Kidney tubule cell (primary cell): ENCODE measurements at regions not wholly inside any gene's neighbourhood (a gene's known extent, or its start where the extent isn't known, plus 50 kb on each side); places are given as distances from the start of the nearest gene placed in this dataset.

ENCODE experiments used
- DNase-seq: peaks from one replicate; pipeline ENCODE4 v3.0.0-alpha.2; 2018; ENCODE audit warnings: low spot score

DNA sequence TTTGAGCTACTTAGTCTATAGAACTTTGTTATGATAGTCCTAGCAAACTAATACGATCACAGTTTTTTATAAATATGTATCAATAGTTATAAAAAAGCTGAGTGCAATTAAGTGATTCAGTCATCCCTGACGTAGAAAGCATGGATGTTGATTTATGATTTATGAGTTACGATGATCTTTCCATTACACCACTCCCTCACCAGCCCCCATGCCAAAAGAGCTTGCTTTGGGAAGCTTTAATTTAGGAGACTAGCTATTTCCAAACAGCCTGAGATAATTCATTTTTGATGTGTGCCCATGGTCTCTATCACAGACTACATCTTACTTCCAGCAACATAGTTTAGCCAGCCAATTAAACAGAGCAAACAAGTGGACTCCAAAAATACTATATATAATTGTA, 256.8 kb downstream of the GABRG2 start:
- no peak for DNase-seq

DNA sequence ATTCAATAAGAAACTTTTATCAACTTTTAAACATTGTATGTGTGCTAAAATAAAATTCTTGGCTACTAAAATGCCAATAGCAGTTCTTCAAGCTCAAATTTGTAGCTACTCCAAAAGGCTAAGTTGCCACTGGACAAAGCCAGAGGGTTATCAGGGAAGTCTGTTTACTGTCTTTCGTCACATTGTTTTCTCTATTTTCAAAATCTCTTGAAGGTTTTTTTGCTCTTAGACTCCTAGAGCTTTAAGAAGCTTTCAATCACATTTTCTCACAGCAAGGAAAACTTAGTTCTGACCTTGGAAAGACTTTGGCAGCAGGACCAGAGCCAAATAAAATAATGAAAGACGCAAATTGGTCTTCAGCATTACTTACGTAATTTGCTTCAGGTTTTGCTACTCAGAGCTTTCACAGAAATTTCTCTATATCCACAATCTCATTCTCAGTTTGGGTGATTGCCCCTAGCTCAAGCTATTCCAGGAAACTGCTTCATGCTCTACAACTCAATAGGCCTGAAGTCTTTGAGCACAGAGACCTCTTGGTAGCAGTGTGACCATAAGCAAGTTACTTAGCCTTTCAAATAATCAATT, 257.7 kb downstream of the GABRG2 start:
- DNase-seq: no peak

DNA sequence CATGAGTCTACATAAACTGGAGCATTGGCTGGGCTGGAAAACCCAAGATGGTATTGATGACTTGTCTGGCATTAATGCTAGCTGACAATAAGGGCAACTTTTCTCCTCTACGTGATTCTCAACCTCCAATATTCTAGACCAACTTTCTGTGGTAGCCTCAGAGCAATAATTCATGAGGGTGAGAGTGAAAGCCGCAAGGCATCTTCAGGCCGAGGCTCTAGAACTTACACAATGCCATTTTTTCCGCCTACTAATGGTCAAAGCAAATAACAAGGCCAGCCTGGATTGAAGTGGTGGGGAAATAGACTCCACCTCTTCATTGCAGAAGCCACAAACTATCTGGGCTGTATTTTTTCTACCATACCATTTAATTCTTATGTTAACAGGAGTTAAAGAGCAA, 267.4 kb downstream of the GABRG2 start:
- DNase-seq: no peak

DNA sequence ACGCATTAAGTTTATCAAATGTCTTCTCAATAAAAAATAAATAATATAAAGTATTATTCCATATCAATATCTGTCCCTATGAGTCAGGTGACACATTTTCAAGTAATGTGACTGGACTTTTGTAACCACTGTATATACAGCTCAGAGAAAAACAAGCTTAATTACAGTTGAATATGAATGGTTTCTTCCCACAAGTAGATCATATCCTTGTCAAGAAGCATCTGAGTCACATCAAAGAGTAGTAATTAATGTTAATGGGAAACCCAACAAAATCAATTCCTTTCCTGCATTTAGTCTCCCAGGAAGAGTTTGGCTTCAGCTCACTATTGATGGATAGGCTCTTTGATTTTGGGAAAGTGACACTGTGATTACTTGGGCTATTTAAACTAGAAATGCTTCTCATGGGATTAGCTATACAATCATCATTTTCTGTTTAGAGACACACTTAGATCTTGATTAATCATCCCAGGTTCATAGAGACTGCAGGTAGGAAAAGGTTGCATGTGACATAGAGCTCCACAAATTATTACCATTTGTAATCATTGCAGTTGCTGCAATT, 292.9 kb downstream of the GABRG2 start:
- no peak for DNase-seq

DNA sequence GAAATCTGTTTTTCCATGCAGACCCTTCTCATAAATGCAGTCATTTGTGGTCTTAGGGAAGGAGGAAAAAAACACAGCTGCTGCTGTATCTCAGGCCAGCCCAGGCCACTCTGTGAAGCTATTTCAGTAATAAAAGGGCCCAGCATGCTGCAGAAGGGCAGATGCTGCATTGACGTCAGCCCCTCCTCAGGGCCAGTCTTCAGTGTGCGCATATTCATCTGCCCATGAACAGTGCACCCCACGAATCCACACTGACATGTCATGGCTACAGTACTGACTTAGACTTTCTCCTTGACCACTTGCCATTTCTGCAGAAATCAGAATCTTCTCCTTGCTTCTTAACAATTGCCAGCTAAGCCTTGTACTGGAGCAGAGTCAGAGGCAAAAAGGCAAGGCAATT, 304.7 kb downstream of the GABRG2 start:
- DNase-seq: no peak

DNA sequence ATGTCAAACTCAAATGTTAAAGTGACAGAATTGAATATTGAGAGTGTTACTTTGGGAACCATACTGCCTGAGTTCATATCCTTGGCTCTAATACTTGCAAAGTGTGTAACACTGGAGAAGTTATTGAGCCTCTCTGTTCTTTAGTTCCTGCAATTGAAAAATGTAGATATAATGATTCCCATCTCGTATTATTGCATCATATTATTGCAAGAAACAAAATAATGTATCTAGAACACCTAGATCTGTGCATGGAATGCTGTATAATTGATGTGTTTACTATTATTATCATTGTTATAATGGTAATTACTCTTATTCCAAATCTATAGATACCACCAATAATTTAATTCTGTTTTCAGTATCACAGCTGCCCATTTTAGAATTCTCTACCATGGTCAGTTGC, 310.3 kb downstream of the GABRG2 start:
- no peak for DNase-seq

DNA sequence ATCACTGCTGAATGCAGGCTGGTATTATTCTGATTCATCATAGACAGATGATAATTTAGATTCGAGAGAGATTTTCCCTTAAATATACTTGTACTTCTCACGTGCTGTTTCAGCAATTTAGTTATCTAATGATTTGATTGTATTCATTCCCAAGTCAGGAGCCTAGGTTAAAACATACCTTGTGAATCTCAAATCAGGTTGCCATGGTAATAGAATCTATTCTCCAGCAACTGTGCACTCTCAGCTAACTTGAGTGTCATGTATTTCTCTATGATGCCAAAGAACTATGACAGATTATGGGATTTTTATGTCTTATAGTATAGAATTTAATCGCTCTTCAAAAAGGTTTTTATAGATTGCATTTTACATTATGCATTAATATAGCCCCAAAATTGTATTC, 315.3 kb downstream of the GABRG2 start:
- DNase-seq: no peak

DNA sequence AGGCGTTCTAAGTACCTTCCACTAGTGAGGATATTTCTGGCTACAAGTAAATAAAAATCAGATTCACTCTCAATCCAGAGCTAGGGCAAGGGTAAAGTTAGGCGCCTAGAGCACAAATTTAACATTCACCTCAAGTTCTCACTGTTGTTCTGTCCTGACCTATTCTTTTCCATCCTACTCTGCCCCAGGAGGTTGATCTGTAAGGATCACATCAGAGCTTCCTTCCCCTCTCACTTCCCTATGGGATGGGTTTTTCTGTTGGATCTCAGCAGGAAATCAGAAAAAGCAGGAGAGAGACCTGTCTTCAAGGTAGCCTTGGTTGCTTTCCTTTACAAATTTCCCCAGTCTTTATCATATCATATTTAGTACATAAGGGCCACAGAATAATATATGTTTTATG, 316.7 kb downstream of the GABRG2 start:
- no peak for DNase-seq

DNA sequence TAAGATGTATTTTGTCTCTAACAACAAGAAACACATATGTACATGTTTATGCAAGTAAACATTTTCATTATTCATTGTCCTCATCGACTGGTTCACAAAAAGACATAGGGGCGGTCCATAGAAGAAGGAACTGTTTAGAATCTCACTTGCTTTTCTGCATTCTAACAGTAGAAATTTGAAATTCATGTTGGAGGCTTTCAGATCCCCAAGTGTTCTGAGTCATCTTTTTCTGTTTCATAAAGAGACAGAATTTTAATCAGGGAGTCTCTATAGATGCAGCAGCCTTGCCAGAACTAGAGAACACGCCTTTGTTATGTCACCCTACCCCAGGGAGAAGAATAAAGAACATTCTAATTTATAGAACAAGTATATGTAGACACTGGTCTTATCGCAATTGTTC, 324.3 kb downstream of the GABRG2 start:
- DNase-seq: no peak

DNA sequence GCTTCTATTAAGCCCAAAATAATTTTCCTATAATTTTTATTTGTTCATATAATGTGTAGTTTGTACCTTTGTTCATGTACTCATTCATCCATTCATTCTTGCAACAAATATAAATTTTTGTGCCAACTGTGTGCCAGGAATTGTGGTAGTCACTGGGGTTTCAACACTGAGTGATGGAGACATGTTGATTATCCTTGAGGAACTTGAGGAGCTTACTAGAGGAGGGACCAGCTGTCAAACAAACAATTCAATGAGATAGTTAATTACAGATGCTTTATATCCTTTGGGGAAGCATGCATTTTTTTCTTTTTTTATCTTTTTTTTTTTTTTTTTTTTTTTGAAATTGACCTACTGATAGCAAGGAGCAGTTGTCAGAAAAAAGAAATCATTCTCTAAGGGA, 324.8 kb downstream of the GABRG2 start:
- no peak for DNase-seq

DNA sequence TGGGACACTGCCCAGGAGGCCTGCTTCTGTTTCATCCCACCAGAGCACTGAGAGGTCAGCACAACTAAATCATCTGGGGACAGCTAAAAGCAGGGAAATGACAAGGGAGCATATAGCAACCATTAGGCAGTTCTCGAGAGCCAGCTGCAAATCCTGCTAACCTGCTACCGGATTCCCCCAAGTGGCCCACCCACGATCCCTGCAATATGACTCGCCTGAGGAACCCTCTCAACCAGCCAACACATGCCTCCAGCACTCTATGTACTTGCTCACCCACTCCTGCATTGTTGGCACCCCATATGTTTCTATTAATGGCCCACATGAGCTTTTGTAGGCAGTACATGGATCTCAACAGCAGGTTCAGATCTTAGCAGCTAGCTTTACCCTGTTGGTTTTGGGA, 326.0 kb downstream of the GABRG2 start:
- DNase-seq: no peak

DNA sequence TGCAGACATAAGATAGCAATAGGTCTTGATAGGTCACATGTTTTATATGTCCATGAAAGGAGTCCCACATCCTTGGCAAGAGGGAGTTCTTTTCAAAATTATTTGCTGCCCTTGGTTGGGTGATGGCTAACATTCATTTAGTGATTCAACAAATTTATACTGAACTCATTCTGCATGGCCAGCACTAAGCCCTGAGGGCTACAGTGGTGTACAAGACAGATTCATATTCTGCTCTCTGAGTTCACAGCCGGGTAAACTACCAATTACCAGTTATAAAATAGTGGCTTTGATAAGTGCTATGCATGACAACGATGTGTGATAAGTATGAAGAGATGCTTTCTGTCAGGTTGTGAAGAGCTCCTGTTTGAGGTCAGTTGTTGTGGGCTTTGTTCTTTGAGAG, 340.0 kb downstream of the GABRG2 start:
- no peak for DNase-seq

DNA sequence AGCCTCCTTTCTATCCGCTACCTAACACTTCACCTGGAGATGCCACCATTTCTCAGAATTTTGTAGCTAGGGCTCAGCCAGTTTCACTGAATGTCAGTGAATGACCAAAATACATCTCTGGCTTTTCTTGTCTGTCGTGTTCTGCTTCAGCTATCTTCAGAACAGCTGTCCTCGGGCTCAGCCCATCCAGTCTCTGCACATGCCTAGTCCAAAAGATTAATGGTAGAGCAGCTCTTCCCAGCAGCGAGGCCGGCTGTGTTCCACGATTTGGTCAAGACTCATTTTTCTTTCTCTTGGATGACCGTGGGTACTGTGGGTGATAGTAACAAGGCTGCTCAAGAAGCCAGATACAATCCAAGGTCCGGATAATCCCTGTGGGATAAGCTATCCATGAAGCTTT, 342.8 kb downstream of the GABRG2 start:
- no peak for DNase-seq

DNA sequence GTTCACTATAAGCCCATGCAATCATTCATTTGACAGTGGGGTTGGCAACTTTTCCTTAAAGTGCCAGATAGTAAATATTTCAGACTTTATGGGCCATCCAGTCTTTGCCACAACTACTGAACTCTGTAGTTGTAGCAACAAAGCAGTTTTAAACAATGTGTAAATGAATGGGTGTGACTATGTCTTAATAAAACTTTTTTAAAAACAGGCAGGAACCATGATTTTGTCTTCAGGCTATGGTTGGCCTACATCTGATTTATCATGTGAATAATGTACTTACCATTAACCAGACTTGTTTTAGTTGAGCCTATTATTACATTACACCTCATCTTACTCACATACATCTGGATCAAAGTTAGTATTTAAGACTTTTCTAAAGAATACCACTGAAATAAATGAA, 361.6 kb downstream of the GABRG2 start:
- no peak for DNase-seq

DNA sequence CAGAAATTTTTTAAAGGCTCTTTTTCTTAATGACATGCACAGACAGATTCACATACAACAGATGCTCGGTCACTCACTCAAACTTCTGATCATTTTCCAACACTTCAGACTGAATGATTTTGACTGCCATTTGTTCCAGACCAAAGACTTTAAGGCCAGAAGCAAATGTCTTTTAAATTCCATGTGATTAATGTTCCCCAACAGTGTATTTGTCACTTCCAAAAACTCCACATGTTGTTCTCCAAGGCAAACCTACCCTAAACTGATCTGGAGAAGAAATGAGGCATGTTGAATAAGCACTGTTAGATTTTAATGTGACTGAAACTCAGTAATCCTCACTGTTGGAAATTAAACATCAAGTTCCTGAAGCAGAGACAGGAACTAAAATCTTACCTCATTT, 366.7 kb downstream of the GABRG2 start:
- peak; percentile 92 for DNase-seq

DNA sequence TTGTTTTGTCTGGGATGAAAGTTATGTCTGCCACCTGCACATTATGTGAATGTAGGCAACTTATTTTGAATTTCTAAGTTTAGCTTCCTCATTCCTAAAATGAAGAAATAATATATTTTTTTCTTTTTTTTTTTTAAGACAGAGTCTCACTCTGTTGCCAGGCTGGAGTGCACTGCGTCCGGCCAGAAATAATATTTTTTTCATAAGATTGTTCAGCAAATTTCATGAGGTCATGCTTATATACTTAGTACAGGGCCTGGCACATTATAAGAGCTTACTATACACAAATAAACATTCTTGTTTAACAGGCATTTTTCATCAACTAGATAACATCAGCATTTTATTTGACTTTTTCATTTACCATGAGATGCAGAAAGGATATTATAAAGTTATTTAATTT, 368.5 kb downstream of the GABRG2 start:
- DNase-seq: no peak

DNA sequence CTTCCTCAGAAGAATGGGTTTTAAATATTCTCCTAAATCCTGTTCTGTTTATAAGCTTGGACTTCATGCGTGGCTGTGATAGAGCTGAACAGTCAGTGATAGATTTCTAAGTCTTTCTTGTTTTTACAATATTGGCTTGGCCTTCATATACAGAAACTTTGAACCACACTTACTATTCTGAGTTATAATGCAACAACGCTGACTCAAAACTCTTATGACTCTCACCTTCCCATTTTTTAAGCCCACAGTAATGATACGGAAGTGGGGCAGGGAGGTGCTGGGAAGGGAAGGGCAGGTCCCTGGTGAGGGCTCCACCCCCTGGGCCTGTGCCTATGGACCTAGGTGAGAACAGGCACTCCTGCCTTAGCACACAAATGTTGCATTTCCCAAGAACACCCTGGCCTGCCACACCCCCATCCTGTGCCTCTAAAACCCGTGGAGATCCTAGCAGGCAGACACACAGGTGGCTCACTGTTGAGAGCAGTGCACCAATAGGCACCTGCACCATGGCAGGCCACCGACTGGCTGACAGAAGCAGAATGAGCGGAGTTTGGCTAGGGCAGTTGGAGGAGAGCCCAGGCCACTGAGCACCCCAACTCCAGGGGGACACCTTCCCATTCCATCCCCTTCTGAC, 376.7 kb downstream of the GABRG2 start:
- DNase-seq: no peak

DNA sequence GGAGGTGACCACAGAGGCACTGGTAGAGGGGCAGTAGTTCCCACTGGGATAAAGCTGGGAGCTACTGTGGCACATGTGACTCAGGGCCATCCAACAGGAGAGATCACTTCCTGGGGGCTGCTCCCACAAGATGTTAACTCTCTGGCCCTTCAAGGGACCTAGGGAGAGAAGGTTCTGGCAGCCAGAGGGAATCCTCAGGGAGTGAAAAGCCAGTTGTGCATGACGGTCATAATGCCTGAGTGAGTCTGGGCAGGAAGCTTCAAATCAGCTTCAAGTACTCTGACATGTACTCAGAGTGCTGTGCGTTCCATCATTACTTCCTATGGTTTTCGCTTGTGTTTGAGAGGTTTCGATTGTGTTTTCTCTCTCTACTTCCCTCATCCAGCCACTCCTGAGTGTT, 388.5 kb downstream of the GABRG2 start:
- DNase-seq: peak; percentile 83

DNA sequence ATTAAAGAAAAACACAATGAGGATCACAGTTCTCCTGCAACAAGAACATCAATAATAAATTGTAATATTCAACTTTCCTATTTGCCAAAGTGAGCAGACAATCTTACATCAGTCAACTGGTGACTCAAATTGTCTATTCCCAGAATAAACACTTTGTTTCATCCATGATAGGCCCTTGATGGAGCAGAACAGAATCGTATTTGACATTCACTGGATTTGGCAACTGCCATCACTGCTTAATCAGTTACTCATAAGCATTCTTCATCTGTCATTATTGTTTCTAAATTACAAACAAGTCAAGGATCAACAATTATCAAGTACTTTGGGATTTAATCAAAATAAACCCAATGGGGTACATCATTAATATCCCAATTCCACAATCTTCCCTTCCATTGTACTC, 398.4 kb downstream of the GABRG2 start:
- DNase-seq: no peak

DNA sequence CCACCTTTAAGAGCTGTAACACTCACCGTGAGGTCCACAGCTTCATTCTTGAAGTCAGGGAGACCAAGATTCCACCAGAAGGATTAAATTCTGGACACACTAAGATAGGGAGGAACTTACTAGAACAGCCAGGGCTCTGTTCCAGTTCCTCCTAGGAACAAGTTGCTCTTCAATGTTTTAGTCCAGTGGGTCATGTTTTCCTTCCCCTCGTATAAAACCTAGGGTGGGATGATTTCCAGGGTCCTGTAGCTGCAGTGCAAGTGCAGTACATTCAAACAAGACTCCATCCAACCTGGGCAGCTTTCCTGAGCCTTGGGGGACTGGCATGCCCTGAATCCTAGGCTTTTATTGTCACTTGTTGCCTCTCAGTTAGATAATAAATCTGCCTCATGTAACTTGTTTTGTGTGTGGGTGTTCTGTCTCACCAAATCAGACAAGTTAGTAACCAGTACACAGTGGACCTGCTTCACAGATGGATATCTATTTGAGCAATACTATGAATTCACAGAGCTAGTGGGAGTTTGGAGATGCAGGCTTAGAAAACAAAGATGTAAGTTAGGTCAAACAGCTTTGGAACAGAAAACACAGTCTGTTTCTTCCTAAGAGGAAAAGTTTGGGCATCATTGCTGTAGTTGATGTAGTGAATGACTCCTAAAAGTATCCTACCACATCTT, 405.6 kb downstream of the GABRG2 start:
- no peak for DNase-seq

DNA sequence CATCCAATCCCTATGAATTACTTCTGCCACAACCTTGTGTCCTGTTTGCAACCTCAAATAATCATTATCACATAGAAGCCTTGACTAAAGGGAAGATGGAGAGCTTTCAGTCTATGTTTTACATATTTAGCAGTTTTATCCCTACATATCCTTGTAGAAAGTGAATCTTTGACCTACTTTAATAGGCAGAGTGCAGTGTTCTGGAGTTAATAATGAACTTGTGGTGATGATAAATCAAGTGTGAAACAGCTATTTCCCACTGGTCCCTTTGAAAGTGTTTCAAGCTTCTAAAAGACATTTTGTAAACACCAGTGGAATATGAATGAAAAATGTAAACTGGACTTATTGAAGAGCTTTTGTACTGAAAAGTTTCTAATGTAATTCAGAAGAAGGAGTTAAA, 406.7 kb downstream of the GABRG2 start:
- peak; percentile 63 for DNase-seq

DNA sequence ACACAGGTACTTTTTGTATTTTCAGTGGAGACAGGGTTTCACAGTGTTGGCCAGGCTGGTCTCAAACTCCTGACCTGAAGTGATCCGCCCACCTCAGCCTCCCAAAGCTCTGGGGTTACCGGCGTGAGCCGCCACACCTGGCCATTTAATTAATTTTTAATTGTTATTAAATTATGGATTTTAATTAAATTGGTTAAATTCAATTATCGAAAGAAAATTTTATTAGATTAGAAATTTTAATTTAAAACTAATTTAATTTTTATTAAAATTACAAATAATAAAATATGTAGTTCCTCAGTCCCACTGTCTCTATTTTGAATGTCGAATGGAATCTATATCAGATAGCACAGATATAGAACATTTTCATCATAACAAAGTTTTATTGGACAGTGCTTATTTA, 416.5 kb downstream of the GABRG2 start:
- no peak for DNase-seq

DNA sequence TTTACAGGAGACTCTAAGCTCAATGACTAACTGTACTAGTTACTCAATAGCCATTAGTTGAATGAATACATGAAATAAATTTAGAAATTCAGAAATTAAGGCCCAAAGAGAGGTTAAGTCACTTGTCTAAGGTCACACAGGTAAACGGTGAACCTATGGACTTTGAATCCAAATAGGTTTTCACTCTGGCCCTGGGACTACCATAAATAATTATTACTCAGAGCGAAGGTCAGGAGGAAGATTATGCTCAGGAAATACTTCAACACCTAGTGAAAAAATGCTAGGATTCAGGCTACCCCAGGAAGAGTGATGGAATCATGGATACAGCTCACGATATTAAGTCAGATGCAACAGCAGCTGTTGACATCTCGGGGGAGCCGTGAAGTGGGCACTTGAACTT, 417.4 kb downstream of the GABRG2 start:
- no peak for DNase-seq
